Tibial artery (tissue), 4 donors: ENCODE measurements at regions not wholly inside any gene's neighbourhood (a gene's known extent, or its start where the extent isn't known, plus 50 kb on each side); places are given as distances from the start of the nearest gene placed in this dataset.
"Not testable (repeated sequence)": the region's sequence is repeated elsewhere in the genome, so short reads cannot be mapped to it uniquely, and the experiment has no call there.

Experiments
- DNase-seq, 2 donors: peaks; one replicate each; pipeline ENCODE4 v3.0.0-alpha.2; 2019
- H3K27ac ChIP-seq, 2 donors: fragments of 200-600 bp; sonication (generic) in 1 of 2; 1 replicate in 1 of 2; 2 replicates in 1 of 2; pipeline ENCODE4 v1.5.1; 2018 to 2019; ENCODE audit warnings: mild to moderate bottlenecking in 1 of 2
- H3K27me3 ChIP-seq, 2 donors: fragments of 200-600 bp; sonication (generic) in 1 of 2; one replicate each; pipeline versions ENCODE4 v1.5.1 to v1.6.0; 2016 to 2019
- H3K36me3 ChIP-seq, 3 donors: fragments of 200-600 bp; sonication (generic) in 2 of 3; one replicate each; pipeline ENCODE4 v1.5.1; 2016 to 2019; ENCODE audit warnings: mild to moderate bottlenecking in 2 of 3
- H3K4me1 ChIP-seq, 4 donors: fragments of 200-600 bp; sonication (generic) in 2 of 4; 1 replicate in 3 of 4; 2 replicates in 1 of 4; pipeline ENCODE4 v1.5.1; 2016 to 2019
- H3K4me3 ChIP-seq, 2 donors: fragments of 200-600 bp; sonication (generic) in 1 of 2; 1 replicate in 1 of 2; 2 replicates in 1 of 2; pipeline ENCODE4 v1.5.1; 2018 to 2019; ENCODE audit warnings: mild to moderate bottlenecking in 2 of 2
- H3K9me3 ChIP-seq, 3 donors: fragments of 200-600 bp; sonication (generic) in 1 of 3; one replicate each; pipeline ENCODE4 v1.5.1; 2016 to 2019
- intact Hi-C: fragments of 100-400 bp; cut with DNase I; formaldehyde crosslinking; loops from one replicate; pipeline ENCODE4 v1.15.0; 2023; ENCODE audit warnings: low total_unique reads
- TF ChIP-seq, protein P1 (sequence below), 2 experiments: fragments of 200-600 bp in 1 of 2; fragments of 450-650 bp in 1 of 2; IDR thresholded peaks; one replicate each; pipeline ENCODE4 v1.5.1; 2017 to 2019; ENCODE audit warnings: antibody characterized with exemption in 2 of 2, mild to moderate bottlenecking in 1 of 2, moderate library complexity in 1 of 2

DNA sequence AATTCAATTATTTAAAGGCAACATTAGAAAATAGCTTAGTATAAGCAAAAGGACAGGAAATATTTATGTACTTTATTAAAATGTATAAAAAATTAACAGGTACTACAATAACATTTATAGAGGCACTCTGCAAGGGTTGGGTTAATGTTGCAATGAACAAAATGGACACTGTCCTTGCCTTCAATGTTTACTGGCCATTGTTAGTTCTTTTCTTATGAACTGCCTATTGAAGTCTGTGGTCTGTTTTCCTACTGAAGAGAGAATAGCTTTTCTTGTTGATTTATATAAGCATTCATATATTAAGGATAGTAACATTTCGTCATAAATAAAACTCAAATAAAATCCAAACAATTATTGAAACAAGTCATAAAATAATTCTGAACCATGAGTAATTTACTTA, 135.3 kb upstream of the BEND6 start:
- no peaks in the 10 kb centered on the region for H3K9me3 ChIP-seq
- intact Hi-C loops: no loop called here
- no peak for DNase-seq
- no peaks in the 10 kb centered on the region for H3K27me3 ChIP-seq
- no peak overlapping the region for H3K27ac ChIP-seq
- H3K36me3 ChIP-seq: no peaks in the 10 kb centered on the region
- peaks cover 0 to 64% (median 0%) of the 10 kb centered on the region in 4 donors for H3K4me1 ChIP-seq
- H3K4me3 ChIP-seq: no peak overlapping the region
- TF ChIP-seq, protein P1, sequence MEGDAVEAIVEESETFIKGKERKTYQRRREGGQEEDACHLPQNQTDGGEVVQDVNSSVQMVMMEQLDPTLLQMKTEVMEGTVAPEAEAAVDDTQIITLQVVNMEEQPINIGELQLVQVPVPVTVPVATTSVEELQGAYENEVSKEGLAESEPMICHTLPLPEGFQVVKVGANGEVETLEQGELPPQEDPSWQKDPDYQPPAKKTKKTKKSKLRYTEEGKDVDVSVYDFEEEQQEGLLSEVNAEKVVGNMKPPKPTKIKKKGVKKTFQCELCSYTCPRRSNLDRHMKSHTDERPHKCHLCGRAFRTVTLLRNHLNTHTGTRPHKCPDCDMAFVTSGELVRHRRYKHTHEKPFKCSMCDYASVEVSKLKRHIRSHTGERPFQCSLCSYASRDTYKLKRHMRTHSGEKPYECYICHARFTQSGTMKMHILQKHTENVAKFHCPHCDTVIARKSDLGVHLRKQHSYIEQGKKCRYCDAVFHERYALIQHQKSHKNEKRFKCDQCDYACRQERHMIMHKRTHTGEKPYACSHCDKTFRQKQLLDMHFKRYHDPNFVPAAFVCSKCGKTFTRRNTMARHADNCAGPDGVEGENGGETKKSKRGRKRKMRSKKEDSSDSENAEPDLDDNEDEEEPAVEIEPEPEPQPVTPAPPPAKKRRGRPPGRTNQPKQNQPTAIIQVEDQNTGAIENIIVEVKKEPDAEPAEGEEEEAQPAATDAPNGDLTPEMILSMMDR (IDR thresholded peaks at IDR 0.05): no peak

DNA sequence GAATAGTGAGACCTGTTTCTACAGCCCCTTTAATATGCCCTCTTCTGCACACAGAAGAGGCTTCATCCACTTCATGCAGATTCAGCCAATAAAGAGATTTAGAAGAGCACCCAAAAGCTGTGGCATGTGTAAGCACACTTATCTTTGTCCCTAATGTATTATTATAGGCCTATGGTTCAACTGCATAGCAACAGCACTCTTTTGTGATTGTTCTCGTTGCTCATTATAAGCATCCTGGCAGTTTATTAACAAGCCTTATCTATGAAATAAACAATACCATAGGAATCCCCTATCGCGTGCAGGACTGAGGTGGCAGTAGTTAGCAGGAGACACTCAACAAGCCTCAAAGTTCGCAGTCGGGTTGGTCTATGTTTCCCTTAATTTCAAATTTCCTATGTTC, 138.5 kb upstream of the BEND6 start:
- DNase-seq: no peak
- intact Hi-C loops: no loop called here
- Histone ChIP-seq H3K4me3 (no peak overlapping the region), H3K4me1 (peaks cover 0 to 76% (median 3%) of the 10 kb centered on the region in 4 donors), H3K27me3 (no peaks in the 10 kb centered on the region), H3K36me3 (no peaks in the 10 kb centered on the region), H3K27ac (no peak overlapping the region), H3K9me3 (no peaks in the 10 kb centered on the region)
- TF ChIP-seq, protein P1 (IDR thresholded peaks at IDR 0.05): no peak

DNA sequence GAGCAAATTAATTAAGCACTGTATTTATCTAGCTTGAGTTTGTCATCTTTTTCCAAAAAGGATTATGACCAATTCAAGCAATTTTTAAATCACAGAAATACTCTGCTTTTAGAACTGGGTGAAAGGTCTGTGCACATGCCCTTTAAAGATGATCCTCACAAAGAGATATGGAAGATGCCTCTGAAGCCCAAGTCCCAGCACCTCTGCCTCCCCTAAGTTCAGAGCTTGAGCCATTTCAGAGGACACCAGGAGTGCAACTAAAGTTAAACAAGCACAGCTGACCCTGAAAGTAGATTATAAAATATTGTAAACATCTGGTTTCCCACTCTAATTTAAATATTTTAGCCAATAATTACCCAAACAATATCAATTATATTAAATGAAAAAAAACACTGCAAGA, 139.5 kb upstream of the BEND6 start:
- TF ChIP-seq, protein P1 (IDR thresholded peaks at IDR 0.05): no peak
- no peak for DNase-seq
- H3K27me3 ChIP-seq: no peaks in the 10 kb centered on the region
- no peak overlapping the region for H3K27ac ChIP-seq
- no peaks in the 10 kb centered on the region for H3K9me3 ChIP-seq
- no peak overlapping the region for H3K4me3 ChIP-seq
- no peaks in the 10 kb centered on the region for H3K36me3 ChIP-seq
- intact Hi-C loops: no loop called here
- peaks cover 0 to 71% (median 3%) of the 10 kb centered on the region in 4 donors for H3K4me1 ChIP-seq

DNA sequence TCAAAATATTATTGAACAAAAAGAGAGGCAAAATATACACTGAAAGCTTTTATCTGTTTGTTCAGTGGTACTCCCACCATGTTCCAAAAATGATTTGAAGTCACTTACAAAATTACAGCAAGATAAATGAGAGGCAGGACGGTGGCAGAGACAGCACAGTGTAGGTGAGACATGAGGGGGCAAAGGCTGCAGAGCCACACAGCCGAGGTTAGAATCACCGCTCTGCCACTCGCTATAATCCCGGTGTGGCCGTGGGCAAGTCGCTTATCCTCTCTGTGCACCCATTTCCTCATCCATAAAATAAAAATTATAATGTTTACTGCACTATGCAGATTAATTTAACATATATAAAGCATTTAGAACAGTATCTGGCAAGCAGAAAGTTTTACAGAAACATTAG, 140.1 kb upstream of the BEND6 start:
- H3K4me3 ChIP-seq: no peak overlapping the region
- peaks cover 0 to 68% (median 3%) of the 10 kb centered on the region in 4 donors for H3K4me1 ChIP-seq
- intact Hi-C loops: no loop called here
- no peak for DNase-seq
- H3K27me3 ChIP-seq: no peaks in the 10 kb centered on the region
- no peaks in the 10 kb centered on the region for H3K36me3 ChIP-seq
- peak overlapping the region in 1 of 2 donors; percentile 31 for H3K27ac ChIP-seq
- no peaks in the 10 kb centered on the region for H3K9me3 ChIP-seq
- TF ChIP-seq, protein P1 (IDR thresholded peaks at IDR 0.05): no peak

DNA sequence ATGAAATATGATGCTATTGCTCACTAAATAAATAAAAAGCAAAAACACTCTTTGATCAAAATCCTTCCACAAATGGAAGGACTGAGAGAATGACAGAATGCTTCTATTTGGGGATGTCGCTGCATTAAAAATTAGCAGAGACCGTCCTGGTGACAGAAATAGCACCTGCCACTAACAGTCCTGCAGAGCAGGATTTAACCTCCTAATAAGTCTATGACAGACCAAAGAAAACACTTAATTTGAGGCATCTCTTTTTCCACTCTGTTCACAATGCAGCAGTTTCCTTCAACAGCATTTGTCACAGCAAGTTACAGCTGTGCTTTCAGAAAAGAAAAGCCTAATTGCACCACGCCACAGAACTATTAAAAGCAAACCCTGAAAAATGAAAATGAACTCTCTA, 140.6 kb upstream of the BEND6 start:
- no peaks in the 10 kb centered on the region for H3K9me3 ChIP-seq
- TF ChIP-seq, protein P1 (IDR thresholded peaks at IDR 0.05): no peak
- DNase-seq: no peak
- H3K27ac ChIP-seq: peak overlapping the region in 1 of 2 donors; percentile 31
- intact Hi-C loops: no loop called here
- peaks cover 0 to 68% (median 3%) of the 10 kb centered on the region in 4 donors for H3K4me1 ChIP-seq
- H3K36me3 ChIP-seq: no peaks in the 10 kb centered on the region
- no peaks in the 10 kb centered on the region for H3K27me3 ChIP-seq
- H3K4me3 ChIP-seq: no peak overlapping the region

DNA sequence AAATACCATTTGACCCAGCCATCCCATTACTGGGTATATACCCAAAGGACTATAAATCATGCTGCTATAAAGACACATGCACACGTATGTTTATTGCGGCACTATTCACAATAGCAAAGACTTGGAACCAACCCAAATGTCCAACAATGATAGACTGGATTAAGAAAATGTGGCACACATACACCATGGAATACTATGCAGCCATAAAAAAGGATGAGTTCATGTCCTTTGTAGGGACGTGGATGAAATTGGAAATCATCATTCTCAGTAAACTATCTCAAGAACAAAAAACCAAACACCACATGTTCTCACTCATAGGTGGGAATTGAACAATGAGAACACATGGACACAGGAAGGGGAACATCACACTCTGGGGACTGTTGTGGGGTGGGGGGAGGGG, 142.1 kb upstream of the BEND6 start:
- intact Hi-C loops, H3K9me3 ChIP-seq, H3K4me3 ChIP-seq, H3K36me3 ChIP-seq, H3K27me3 ChIP-seq, H3K27ac ChIP-seq, DNase-seq: not testable (repeated sequence)
- peaks cover 0 to 68% (median 7%) of the 10 kb centered on the region in 4 donors for H3K4me1 ChIP-seq
